ENCODE measurements at regions not wholly inside any gene's neighbourhood (a gene's known extent, or its start where the extent isn't known, plus 50 kb on each side); places are given as distances from the start of the nearest gene placed in this dataset.

DNA sequence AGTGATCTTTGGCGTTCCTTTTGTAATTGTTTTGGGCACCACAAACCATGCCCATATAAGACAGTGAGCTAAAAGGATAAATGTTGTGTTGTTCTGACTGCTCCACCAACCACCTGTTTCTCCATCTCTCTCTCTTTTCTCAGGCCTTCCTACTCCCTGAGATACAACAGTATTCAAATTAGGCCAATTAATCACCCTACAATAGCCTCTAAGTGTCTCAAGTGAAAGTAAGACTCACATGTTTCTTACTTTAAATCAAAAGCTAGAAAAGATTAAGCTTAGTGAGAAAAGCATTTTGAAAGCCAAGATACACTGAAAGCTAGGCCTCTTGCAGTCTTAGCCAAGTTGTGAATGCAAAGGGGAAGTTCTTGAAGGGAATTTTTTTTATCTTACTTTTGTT is 268.8 kb upstream of the NREP start:
- no peak for DNase-seq (ENCODE audit: low read depth)

GRCh38 chr5:112024769-112025168 is 267.8 kb upstream of the NREP start:
- no peak for DNase-seq (ENCODE audit: low read depth)

DNA sequence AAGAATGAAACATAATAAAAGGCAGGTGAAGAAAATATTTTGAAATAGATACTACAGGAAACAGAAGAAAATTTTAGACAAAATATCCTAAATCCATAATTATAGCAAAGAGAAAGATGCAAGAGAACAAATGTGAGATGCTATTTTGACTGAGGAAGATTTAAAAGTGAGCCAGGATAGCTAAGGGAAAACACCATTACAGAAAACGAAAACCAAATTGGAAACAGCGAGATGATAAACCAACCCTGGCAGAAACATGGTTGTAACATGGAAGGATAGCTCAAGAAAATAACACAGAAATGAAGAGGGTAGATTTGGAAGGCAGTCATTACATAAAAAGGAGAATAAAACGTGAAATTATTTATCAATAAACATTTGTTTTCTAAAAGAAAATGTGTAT is 267.2 kb upstream of the NREP start:
- DNase-seq (ENCODE audit: low read depth) = no peak

DNA sequence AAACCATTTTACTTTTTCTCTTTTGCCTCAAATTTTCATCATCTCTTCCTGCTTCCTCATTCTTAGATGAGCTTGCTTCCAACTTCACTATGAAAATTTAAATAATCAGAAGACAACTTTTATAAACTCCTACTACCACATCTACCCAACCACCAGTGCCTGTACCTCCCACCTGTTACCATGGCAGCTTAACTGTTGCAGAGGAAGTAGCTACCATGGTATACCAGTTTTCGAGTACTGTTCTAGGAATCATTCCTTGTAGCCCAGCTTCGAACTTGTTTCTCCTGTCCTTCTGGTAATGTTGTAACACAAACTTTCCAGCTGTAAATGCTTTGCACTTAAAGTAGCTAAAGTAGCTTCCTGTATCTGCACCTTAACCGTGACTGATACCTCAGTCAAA is 266.8 kb upstream of the NREP start:
- no peak for DNase-seq (ENCODE audit: low read depth)

DNA sequence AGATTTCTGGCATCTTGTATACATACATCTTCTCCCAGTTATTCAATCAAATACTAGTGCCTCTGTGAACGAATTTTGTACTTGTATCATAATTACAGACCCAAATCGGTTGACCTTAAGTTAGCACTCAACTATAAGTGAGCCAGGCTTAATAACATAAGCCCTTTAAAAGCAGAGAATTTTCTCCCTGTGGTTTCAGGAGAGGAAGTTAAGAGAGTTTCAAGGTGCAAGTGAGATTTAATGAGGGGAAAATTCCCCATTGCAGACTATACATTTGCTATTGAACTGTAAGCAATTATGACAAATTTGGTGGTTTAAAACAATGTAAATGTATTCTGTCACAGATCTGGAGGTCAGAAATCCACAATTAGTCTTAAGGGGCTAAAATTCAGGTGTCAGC is 261.9 kb upstream of the NREP start:
- DNase-seq (ENCODE audit: low read depth) = no peak

DNA sequence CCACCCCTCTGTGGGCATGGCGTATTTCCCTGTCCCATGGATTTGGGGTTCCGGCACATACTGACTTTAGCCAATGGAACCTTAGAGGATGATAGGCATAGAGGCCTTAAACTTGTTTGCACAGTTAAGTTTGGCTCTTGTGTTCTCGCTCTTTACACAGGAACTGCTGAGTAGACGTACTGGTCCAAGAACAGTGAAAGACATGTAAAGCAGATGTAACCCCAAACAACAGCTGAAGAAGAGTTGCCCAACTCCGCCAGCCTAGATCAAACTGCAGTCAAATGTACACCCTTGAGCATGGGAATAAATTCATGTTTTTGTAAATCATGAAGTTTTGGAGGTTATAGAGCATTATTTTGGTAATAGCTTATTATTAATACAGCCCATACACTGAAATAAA is 260.0 kb upstream of the NREP start:
- no peak for DNase-seq (ENCODE audit: low read depth)

DNA sequence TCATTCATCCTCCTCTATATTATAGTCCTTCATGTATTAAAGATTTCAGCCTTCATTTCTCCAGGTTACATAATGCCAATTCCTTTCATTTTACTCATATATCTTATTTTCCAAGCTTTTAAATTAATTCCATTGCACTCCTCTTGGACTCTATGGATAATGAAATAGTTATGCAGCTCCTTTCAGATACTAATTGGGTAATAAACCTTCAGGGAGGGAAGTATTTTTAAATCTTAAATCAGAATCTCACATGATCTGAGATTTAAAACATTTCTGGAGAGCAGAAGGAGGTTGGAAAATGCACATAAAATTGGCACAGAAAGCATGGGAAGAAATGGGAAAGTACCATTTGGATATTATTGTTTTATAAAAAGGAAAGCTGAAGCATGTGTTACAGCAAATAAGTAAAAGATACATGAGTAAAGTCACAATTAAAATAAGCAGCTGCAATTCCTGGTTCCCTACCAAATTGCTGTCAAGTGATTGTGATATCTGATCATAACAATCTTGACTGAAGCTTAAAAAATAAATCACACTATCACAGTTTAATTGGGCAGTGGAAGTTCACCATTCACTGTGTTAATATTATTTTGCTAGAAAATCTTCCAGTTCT is 257.9 kb upstream of the NREP start:
- peak; percentile 54 for DNase-seq (ENCODE audit: low read depth)

- no peak for DNase-seq (ENCODE audit: low read depth)
Observed at GRCh38 chr5:112013660-112014059, 256.7 kb upstream of the NREP start.

- no peak for DNase-seq (ENCODE audit: low read depth)
Observed at GRCh38 chr5:112012104-112012503, 255.1 kb upstream of the NREP start.

DNA sequence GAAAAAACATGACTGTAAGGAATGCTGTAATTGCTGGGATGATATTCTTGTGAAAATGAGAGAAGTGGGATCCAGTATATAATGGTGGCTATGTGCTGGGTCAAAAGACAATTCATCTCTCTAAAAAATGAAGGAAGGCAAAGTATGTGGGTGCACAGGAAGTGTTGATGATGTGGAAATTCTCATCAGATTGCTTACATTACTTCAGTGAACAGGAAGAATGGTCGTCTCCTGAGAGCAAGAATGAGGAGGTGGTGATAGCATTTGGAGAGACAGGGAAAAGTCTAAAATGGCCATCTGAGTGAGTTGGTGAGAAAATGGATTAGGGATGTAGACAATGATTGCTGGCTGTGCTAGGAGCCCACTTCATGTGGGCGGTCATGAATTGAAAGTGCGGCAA is 253.5 kb upstream of the NREP start:
- DNase-seq (ENCODE audit: low read depth) = no peak

DNA sequence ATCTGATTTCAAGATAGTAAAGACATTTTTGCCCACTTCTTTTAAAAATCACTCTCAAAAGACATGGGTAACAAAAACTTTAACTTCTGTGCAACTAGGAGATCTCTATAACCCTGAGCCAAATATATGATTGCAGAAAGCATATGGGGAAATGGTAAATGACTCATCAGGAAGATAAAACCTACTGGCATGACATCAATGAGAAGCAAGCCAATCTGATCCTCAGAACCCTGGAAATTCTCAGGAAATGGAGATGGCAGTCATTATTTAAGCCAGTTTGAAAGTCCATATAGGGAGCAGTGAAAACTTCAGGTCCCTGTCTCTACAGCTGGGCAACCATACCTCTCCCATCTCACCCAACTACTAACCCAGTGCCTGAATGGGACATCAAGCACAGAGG is 249.7 kb upstream of the NREP start:
- no peak for DNase-seq (ENCODE audit: low read depth)

GRCh38 chr5:112005623-112005930 is 248.6 kb upstream of the NREP start:
- DNase-seq (ENCODE audit: low read depth) = no peak

DNA sequence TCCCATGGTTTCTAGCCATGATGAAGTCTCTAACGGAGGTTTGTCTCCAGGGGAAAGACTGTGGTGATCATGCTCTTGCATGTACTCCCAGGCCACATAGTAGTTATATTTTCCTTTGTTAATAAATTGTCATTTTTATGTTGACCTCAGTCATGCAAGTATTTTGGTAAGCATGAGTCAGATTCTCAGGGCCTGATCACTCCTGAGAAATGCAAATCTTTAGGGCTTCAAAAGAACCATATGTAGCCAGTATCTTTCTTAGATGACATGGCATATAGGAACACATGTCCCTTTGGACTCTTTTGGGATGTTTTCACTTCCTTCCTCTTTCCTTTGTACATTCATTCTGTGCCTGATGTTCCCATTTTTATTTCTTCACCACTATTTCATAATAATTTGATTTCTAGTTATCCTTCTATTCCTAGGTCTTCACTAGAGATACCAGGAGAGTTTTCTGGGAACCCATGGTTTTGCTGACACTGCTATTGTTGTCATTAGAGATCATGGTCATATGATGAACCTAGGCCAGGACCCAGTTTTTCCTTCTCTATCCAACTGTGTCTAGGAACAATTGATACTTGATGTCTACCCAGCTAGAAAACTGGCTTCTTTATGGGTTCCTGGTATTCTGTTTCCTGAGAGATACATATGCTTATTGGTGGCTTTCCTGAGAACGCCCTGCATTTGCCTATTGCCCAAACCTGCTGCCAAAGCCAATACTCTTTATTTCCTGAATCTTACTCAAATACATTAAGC is 248.1 kb upstream of the NREP start:
- DNase-seq (ENCODE audit: low read depth) = no peak

GRCh38 chr5:112002376-112002775 is 245.4 kb upstream of the NREP start:
- no peak for DNase-seq (ENCODE audit: low read depth)

- DNase-seq (ENCODE audit: low read depth) = no peak
Observed at GRCh38 chr5:111999286-111999685, 242.3 kb upstream of the NREP start.

- DNase-seq (ENCODE audit: low read depth) = no peak
Observed at GRCh38 chr5:111998871-111999270, 241.9 kb upstream of the NREP start.

DNA sequence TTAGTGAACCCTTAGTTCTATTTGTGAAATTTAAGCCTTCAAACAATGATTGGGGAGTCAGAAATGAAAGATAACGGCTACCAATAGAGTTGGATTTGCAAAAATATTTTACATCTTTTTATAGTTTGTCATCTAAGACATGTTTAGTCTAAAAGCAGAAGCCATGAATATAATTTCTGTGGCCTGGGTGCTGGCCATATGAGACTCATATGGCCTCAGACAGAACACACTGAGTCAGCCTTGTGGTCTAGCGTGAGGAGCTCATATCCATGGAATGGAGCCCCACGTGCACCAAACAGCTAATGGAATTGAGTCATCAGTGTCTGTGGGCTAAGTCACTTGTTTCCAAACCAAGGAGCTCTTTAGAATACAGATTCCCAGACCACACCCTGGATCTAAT is 240.7 kb upstream of the NREP start:
- no peak for DNase-seq (ENCODE audit: low read depth)

- no peak for DNase-seq (ENCODE audit: low read depth)
Observed at GRCh38 chr5:111997308-111997707, 240.3 kb upstream of the NREP start.

DNA sequence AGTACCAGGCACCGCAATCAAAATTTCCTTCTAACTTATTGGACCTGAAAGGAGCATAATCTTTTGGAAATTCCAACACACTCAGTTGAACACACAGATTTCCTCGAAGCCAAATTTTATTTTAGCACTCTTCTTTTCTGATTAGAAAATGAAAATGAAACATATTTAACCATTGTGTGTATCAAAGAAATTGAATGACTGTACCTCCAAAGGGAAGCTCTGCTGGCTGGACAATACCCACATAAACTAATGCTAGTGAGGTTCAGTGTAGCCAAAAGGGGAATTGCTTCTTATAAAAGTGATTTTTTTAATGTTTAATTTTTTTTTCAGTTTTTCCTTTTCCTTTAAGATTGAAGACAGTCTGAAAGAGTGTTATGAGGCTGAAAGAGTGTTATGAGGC is 239.6 kb upstream of the NREP start:
- no peak for DNase-seq (ENCODE audit: low read depth)

DNA sequence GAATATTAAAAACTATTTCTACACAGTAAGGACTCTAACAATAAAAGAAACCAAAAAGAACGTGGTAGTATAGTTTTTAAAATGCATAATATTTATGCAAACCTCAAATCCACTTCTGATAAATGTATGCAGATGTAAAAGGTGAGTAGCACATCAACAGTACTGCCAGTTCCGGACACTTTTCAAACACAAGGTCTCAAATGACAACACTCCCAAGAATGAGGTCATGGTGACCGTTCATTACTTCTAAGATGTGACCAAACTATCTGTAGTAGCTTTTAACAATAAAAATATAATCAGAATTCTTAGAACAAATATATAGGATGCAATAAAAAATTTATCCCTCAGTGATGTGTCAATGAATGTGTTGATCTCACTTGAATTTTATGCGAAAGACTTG is 238.7 kb upstream of the NREP start:
- DNase-seq (ENCODE audit: low read depth) = no peak

GRCh38 chr5:111993242-111993641 is 236.2 kb upstream of the NREP start:
- DNase-seq (ENCODE audit: low read depth) = no peak

GRCh38 chr5:111984044-111984443 is 227.1 kb upstream of the NREP start:
- DNase-seq (ENCODE audit: low read depth) = no peak

- DNase-seq (ENCODE audit: low read depth) = no peak
Observed at GRCh38 chr5:111983459-111983858, 226.5 kb upstream of the NREP start.

GRCh38 chr5:111977436-111977829 is 220.4 kb upstream of the NREP start:
- no peak for DNase-seq (ENCODE audit: low read depth)

All from forelimb muscle (tissue), 1 donor.